H1 (cell line): ENCODE measurements at regions not wholly inside any gene's neighbourhood (a gene's known extent, or its start where the extent isn't known, plus 50 kb on each side); places are given as distances from the start of the nearest gene placed in this dataset.

Source experiments
- CTCF ChIA-PET: fragments of 300-600 bp; sonication (Branson Sonifier 250); formaldehyde crosslinking; loops from one replicate; lab custom pipeline; 2021; ENCODE audit not compliant: partially characterized antibody; lab: Charles Lee
- POLR2A ChIA-PET: fragments of 300-600 bp; sonication (Branson Sonifier 250); formaldehyde crosslinking; loops from one replicate; lab custom pipeline; 2021; ENCODE audit warnings: inconsistent platforms; ENCODE audit not compliant: partially characterized antibody; lab: Charles Lee
- DNase-seq, 2 experiments: peaks; one replicate each; pipeline versions ENCODE4 v3.0.0 to v3.0.0-alpha.2; 2010 to 2022; ENCODE audit warnings: low spot score in 2 of 2, low read depth in 1 of 2, mixed read lengths in 1 of 2
- FAIRE-seq: peaks from 2 replicates; lab custom pipeline; 2011; peaks lifted over from hg19 to GRCh38; lab: Jason Lieb, UNC
- H2AFZ ChIP-seq: 2 replicates; pipeline ENCODE4 v1.8.1; 2012; ENCODE audit warnings: low read length, inconsistent platforms
- H2AK5ac ChIP-seq: 2 replicates; pipeline ENCODE4 v1.6.1; 2013; ENCODE audit warnings: low read depth, low read length
- H2BK120ac ChIP-seq: replicated peaks from 2 replicates; pipeline ENCODE3; 2013; ENCODE audit warnings: low read depth, low read length, inconsistent platforms
- H2BK12ac ChIP-seq: 2 replicates; pipeline ENCODE4 v1.6.1; 2013; ENCODE audit warnings: low read depth, low read length
- H2BK15ac ChIP-seq: 2 replicates; pipeline ENCODE4 v1.6.1; 2013; ENCODE audit warnings: low read length
- H2BK20ac ChIP-seq: 2 replicates; pipeline ENCODE4 v1.6.1; 2013; ENCODE audit warnings: low read length
- H2BK5ac ChIP-seq: 2 replicates; pipeline ENCODE4 v1.6.1; 2013; ENCODE audit warnings: low read depth, low read length
- H3K14ac ChIP-seq: 2 replicates; pipeline ENCODE4 v1.6.1; 2013; ENCODE audit warnings: inconsistent platforms; ENCODE audit not compliant: insufficient read length
- H3K18ac ChIP-seq: 2 replicates; pipeline ENCODE4 v1.6.1; 2013; ENCODE audit warnings: low read length; ENCODE audit errors: extremely low read depth
- H3K23ac ChIP-seq: 2 replicates; pipeline ENCODE4 v1.6.1; 2013; ENCODE audit warnings: inconsistent platforms; ENCODE audit not compliant: insufficient read length
- H3K23me2 ChIP-seq: 2 replicates; pipeline ENCODE4 v1.6.1; 2013; ENCODE audit warnings: low read depth, low read length
- H3K27ac ChIP-seq: 2 replicates; pipeline ENCODE4 v1.6.1; 2011; ENCODE audit warnings: low read depth, low read length, inconsistent platforms
- H3K27me3 ChIP-seq, 4 experiments: replicated peaks in 1 of 4; 1 replicate in 1 of 4; 2 replicates in 3 of 4; pipeline versions ENCODE4 v1.6.1 to v1.8.1; 2011 to 2013; ENCODE audit warnings: low read length in 3 of 4, mild to moderate bottlenecking in 3 of 4, inconsistent platforms in 2 of 4, mixed read lengths in 2 of 4, moderate library complexity in 1 of 4; ENCODE audit not compliant: control insufficient read depth in 3 of 4, insufficient read depth in 3 of 4; ENCODE audit errors: extremely low read depth in 1 of 4
- H3K36me3 ChIP-seq, 4 experiments: 2 replicates each; pipeline versions ENCODE4 v1.6.1 to v1.8.1; 2011 to 2013; ENCODE audit warnings: mild to moderate bottlenecking in 4 of 4, low read length in 3 of 4, moderate library complexity in 2 of 4, control low read depth in 1 of 4, inconsistent platforms in 1 of 4; ENCODE audit not compliant: insufficient read depth in 4 of 4, control insufficient read depth in 2 of 4
- H3K4ac ChIP-seq: replicated peaks from 2 replicates; pipeline ENCODE3; 2013; ENCODE audit warnings: low read length, low read depth, mixed read lengths, inconsistent platforms; ENCODE audit not compliant: insufficient read length
- H3K4me1 ChIP-seq, 4 experiments: replicated peaks in 1 of 4; 1 replicate in 1 of 4; 2 replicates in 3 of 4; pipeline versions ENCODE4 v1.6.1 to v1.8.1; 2011 to 2013; ENCODE audit warnings: low read length in 3 of 4, inconsistent platforms in 2 of 4, mixed read lengths in 1 of 4; ENCODE audit not compliant: insufficient read depth in 4 of 4, control insufficient read depth in 3 of 4
- H3K4me2 ChIP-seq, 2 experiments: 2 replicates each; pipeline versions ENCODE4 v1.6.1 to v1.8.1; 2011 to 2013; ENCODE audit warnings: low read depth in 2 of 2, low read length in 2 of 2, control low read depth in 1 of 2, inconsistent platforms in 1 of 2, mild to moderate bottlenecking in 1 of 2; ENCODE audit not compliant: insufficient read depth in 1 of 2
- H3K4me3 ChIP-seq, 4 experiments: fragments of 200-600, 300-600 bp in 1 of 4; sonication (generic), shearing (Covaris generic), sonication (Bioruptor Twin) in 1 of 4; 2 replicates each; pipeline versions ENCODE4 v1.5.1 to v1.8.1; 2011 to 2016; ENCODE audit warnings: low read length in 4 of 4, low read depth in 3 of 4, control low read depth in 2 of 4, inconsistent platforms in 2 of 4, mild to moderate bottlenecking in 2 of 4, mixed read lengths in 1 of 4, moderate library complexity in 1 of 4; ENCODE audit not compliant: insufficient read depth in 2 of 4; ENCODE audit errors: extremely low read depth in 1 of 4
- H3K56ac ChIP-seq: replicated peaks from 2 replicates; pipeline ENCODE3; 2013; ENCODE audit warnings: low read depth, mild to moderate bottlenecking, mixed read lengths, low read length, inconsistent platforms; ENCODE audit not compliant: insufficient read length
- H3K79me1 ChIP-seq: 2 replicates; pipeline ENCODE4 v1.6.1; 2013; ENCODE audit warnings: low read depth, low read length, control low read depth
- H3K79me2 ChIP-seq, 2 experiments: 2 replicates each; pipeline versions ENCODE4 v1.6.1 to v1.8.1; 2012 to 2013; ENCODE audit warnings: low read length in 2 of 2, mild to moderate bottlenecking in 2 of 2, inconsistent platforms in 1 of 2; ENCODE audit not compliant: insufficient read depth in 2 of 2, control insufficient read depth in 1 of 2
- H3K9ac ChIP-seq, 4 experiments: replicated peaks in 1 of 4; 1 replicate in 1 of 4; 2 replicates in 3 of 4; pipeline versions ENCODE4 v1.6.1 to v1.8.1; 2011 to 2013; ENCODE audit warnings: low read depth in 3 of 4, low read length in 3 of 4, control low read depth in 2 of 4, mild to moderate bottlenecking in 2 of 4, moderate library complexity in 2 of 4, inconsistent platforms in 1 of 4; ENCODE audit errors: extremely low read depth in 1 of 4
- H3K9me3 ChIP-seq, 2 experiments: 2 replicates each; pipeline versions ENCODE4 v1.6.1 to v1.8.1; 2012 to 2013; ENCODE audit warnings: mild to moderate bottlenecking in 2 of 2, moderate library complexity in 2 of 2, control low read depth in 1 of 2, inconsistent platforms in 1 of 2, low read depth in 1 of 2, low read length in 1 of 2, mixed read lengths in 1 of 2; ENCODE audit not compliant: insufficient read depth in 2 of 2
- H4K20me1 ChIP-seq, 2 experiments: replicated peaks in 1 of 2; 2 replicates each; pipeline versions ENCODE3 to v1.8.1; 2011 to 2013; ENCODE audit warnings: inconsistent platforms in 2 of 2, low read length in 2 of 2, mild to moderate bottlenecking in 1 of 2; ENCODE audit not compliant: insufficient read depth in 2 of 2, control insufficient read depth in 1 of 2
- H4K5ac ChIP-seq: 2 replicates; pipeline ENCODE4 v1.6.1; 2013; ENCODE audit warnings: low read length, low read depth, mixed read lengths, inconsistent platforms; ENCODE audit not compliant: insufficient read length
- H4K8ac ChIP-seq: 2 replicates; pipeline ENCODE4 v1.8.0; 2013; ENCODE audit warnings: mild to moderate bottlenecking, moderate library complexity, low read length, inconsistent platforms; ENCODE audit not compliant: insufficient read depth; ENCODE audit errors: extremely low read depth
- H4K91ac ChIP-seq: replicated peaks from 2 replicates; pipeline ENCODE3; 2013; ENCODE audit warnings: low read length, mixed read lengths, inconsistent platforms; ENCODE audit not compliant: insufficient read length
- CREB1 ChIP-seq: IDR thresholded peaks from 2 replicates; pipeline ENCODE4 v1.6.1; 2012; ENCODE audit warnings: inconsistent platforms
- WGBS, 2 experiments: shearing (Covaris generic) in 1 of 2; methylation state at CpG; one replicate each; pipeline versions ENCODE4 v1.1.6 to v1.1.7; 2013 to 2015; ENCODE audit warnings: low lambda C conversion rate in 2 of 2, mixed read lengths in 2 of 2, inconsistent platforms in 1 of 2, low coverage in 1 of 2, missing lambda C conversion rate in 1 of 2; ENCODE audit not compliant: insufficient replicate concordance in 2 of 2, insufficient coverage in 1 of 2, insufficient read length in 1 of 2; ENCODE audit errors: extremely low coverage in 1 of 2, missing lambda C conversion rate in 1 of 2; 5-methylcytosine and 5-hydroxymethylcytosine counted together

DNA sequence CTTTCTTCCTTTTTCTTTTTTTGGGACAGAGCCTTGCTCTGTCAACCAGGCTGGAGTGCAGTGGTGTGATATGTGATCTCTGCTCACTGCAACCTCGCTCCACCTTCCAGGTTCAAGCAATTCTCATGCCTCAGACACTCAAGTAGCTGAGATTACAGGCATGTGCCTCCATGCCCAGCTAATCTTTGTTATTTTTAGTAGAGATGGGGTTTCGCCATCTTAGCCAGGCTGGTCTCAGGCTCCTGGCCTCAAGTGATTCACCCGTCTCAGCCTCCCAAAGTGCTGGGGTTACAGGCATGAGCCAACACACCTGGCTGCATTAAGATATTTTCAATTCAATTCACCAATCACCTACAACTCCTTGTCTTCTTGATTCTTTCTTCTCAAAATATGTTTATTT lies 1046.5 kb downstream of the GALC start:
- H2AK5ac ChIP-seq, result no peak overlapping the region
- H4K8ac ChIP-seq, result no peak overlapping the region
- no peak overlapping the region for H3K4me2 ChIP-seq
- no peaks in the 10 kb centered on the region; the same call in 1 of the 2 replicates for H3K23me2 ChIP-seq
- FAIRE-seq, result no peak
- peak overlapping the region; percentile 59; the same call in 1 of the 2 replicates for H2AFZ ChIP-seq
- H3K79me1 ChIP-seq, result no peaks in the 10 kb centered on the region
- no peak overlapping the region for H2BK5ac ChIP-seq
- no peak overlapping the region for H2BK12ac ChIP-seq
- no peak overlapping the region for H3K14ac ChIP-seq
- H3K36me3 ChIP-seq, result no peaks in the 10 kb centered on the region
- H3K23ac ChIP-seq, result no peak overlapping the region
- H2BK20ac ChIP-seq, result no peak overlapping the region
- no peak overlapping the region for H3K9ac ChIP-seq
- no peak overlapping the region for H2BK120ac ChIP-seq
- 83% methylated on average over 3 of the region's 3 CpGs; no CpG with 5 or more reads in 1 of the 2 experiments for WGBS, 2 experiments
- H4K20me1 ChIP-seq, result no peaks in the 10 kb centered on the region
- no peak for DNase-seq
- ChIA-PET CTCF (no interaction called here), POLR2A (no interaction called here)
- H3K27me3 ChIP-seq, result no peaks in the 10 kb centered on the region
- no peaks in the 10 kb centered on the region for H3K79me2 ChIP-seq
- no peak overlapping the region for H3K4me3 ChIP-seq
- no peak overlapping the region for H3K27ac ChIP-seq
- H4K91ac ChIP-seq, result no peak overlapping the region
- H3K18ac ChIP-seq, result no peak overlapping the region
- no peak overlapping the region for H4K5ac ChIP-seq
- H2BK15ac ChIP-seq, result no peak overlapping the region
- no peak overlapping the region for H3K56ac ChIP-seq
- H3K4ac ChIP-seq, result no peak overlapping the region
- no peaks in the 10 kb centered on the region for H3K9me3 ChIP-seq
- no peaks in the 10 kb centered on the region for H3K4me1 ChIP-seq
- TF ChIP-seq CREB1, result no peak
